ENCODE measurements at regions not wholly inside any gene's neighbourhood (a gene's known extent, or its start where the extent isn't known, plus 50 kb on each side); places are given as distances from the start of the nearest gene placed in this dataset.

- CTCF ChIA-PET: no interaction called here
- POLR2A ChIA-PET: no interaction called here
- no peak for DNase-seq (ENCODE audit: extremely low spot score)
- no peak for TF ChIP-seq ELF4 (IDR thresholded peaks at IDR 0.05)
- TF ChIP-seq FOXM1 (IDR thresholded peaks at IDR 0.05; ENCODE audit: borderline replicate concordance): no peak
- no peak for TF ChIP-seq FOXK2 (IDR thresholded peaks at IDR 0.05)
- TF ChIP-seq CTBP1 (IDR thresholded peaks at IDR 0.05; ENCODE audit: borderline replicate concordance): no peak
Observed at GRCh38 chr13:20320885-20321284, 88.8 kb upstream of the GJB6 start.

DNA sequence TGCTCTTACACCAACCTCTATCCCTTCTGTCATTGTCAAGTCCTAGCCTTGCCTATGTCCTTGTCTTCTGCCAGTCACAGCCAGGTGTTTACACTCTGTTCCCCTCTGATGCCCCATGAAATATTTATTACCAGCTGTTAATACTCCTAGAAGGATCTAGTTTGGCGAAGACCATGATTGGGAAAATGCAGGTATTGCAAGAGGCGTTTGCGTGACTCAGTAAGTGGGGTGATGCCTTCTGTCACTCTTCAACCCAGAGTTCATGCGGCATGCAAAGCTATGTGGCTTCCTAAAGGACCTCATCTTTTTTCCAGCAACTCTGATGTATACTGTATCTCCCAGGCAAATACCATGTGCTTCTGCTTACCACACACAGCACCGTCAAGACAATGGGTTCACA, 81.8 kb upstream of the GJB6 start:
- ChIA-PET POLR2A (no interaction called here), CTCF (interaction anchor here (0.6 kb wide), 1 partner anchor 603 kb away, joined by 3 read pairs; no protein-coding TSS in a partner anchor)
- no peak for TF ChIP-seq HDGF (IDR thresholded peaks at IDR 0.05; ENCODE audit: borderline replicate concordance)
- TF ChIP-seq FOXK2 (IDR thresholded peaks at IDR 0.05): no peak
- no peak for TF ChIP-seq SUZ12 (IDR thresholded peaks at IDR 0.05)
- no peak for TF ChIP-seq FOXM1 (IDR thresholded peaks at IDR 0.05; ENCODE audit: borderline replicate concordance)
- no peak for TF ChIP-seq L3MBTL2 (conservative IDR thresholded peaks at IDR 0.05)
- no peak for TF ChIP-seq LEF1 (IDR thresholded peaks at IDR 0.05; ENCODE audit: borderline replicate concordance)
- no peak for TF ChIP-seq ARNT (IDR thresholded peaks at IDR 0.05)
- TF ChIP-seq FOXA1 (IDR thresholded peaks at IDR 0.05): no peak
- TF ChIP-seq, protein P1, sequence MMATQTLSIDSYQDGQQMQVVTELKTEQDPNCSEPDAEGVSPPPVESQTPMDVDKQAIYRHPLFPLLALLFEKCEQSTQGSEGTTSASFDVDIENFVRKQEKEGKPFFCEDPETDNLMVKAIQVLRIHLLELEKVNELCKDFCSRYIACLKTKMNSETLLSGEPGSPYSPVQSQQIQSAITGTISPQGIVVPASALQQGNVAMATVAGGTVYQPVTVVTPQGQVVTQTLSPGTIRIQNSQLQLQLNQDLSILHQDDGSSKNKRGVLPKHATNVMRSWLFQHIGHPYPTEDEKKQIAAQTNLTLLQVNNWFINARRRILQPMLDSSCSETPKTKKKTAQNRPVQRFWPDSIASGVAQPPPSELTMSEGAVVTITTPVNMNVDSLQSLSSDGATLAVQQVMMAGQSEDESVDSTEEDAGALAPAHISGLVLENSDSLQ (IDR thresholded peaks at IDR 0.05): no peak
- no peak for TF ChIP-seq SP1 (IDR thresholded peaks at IDR 0.05)
- no peak for TF ChIP-seq TARDBP (IDR thresholded peaks at IDR 0.05)
- no peak for TF ChIP-seq NFRKB (IDR thresholded peaks at IDR 0.05)
- no peak for TF ChIP-seq CTBP1 (IDR thresholded peaks at IDR 0.05; ENCODE audit: borderline replicate concordance)
- no peak for TF ChIP-seq BHLHE40 (IDR thresholded peaks at IDR 0.05; ENCODE audit: borderline replicate concordance)
- TF ChIP-seq ELF4 (IDR thresholded peaks at IDR 0.05): no peak
- no peak for TF ChIP-seq ZNF384 (IDR thresholded peaks at IDR 0.05)
- no peak for DNase-seq (ENCODE audit: extremely low spot score)

DNA sequence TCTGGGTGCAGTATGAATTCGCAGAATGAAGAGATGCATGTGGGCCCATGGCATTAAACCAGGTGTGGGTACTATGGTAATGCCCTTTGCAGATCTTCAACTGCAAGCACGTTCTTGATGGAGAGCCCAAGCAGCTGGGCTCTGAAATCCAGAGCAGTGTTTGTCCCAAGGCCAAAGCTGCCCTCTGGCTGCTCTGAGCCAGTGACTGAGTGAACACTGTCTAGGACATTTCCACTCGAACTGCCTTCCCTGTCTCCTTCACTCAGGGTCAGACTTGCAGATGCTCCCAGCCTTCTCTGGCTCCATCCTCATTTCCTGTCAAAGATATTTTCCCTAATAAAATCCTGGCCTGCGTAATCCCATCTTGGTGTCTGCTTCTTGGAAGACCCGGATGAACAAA, 80.2 kb upstream of the GJB6 start:
- ChIA-PET CTCF (no interaction called here), POLR2A (no interaction called here)
- TF ChIP-seq BHLHE40 (IDR thresholded peaks at IDR 0.05; ENCODE audit: borderline replicate concordance): no peak
- no peak for DNase-seq (ENCODE audit: extremely low spot score)

DNA sequence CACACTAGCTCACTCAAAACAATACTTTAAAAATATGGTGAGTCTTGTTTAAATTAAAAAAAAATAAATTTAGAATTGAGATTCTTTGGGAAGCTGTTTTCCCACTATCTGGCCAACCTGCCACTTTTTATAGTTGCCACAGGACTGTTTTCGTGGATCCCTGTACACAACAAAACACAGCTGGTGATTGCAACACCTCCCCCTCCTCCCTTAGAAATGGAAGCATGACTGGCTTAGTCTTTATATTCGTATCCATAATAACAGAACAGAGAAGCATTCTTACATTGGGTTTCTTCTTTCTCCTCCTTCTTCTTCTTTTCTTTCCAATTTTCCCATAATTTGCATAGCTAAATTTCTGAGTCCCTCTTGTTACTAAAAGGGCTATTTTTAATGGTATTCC, 79.5 kb upstream of the GJB6 start:
- ChIA-PET CTCF (no interaction called here), POLR2A (no interaction called here)
- no peak for DNase-seq (ENCODE audit: extremely low spot score)
- TF ChIP-seq, protein P1 (IDR thresholded peaks at IDR 0.05): no peak
- no peak for TF ChIP-seq HDGF (IDR thresholded peaks at IDR 0.05; ENCODE audit: borderline replicate concordance)
- TF ChIP-seq FOXM1 (IDR thresholded peaks at IDR 0.05; ENCODE audit: borderline replicate concordance): no peak
- no peak for TF ChIP-seq FOXA1 (IDR thresholded peaks at IDR 0.05)
- no peak for TF ChIP-seq ARNT (IDR thresholded peaks at IDR 0.05)

- ChIA-PET CTCF (no interaction called here), POLR2A (no interaction called here)
- TF ChIP-seq ELF4 (IDR thresholded peaks at IDR 0.05) (no peak), NFRKB (IDR thresholded peaks at IDR 0.05) (no peak), ZNF384 (IDR thresholded peaks at IDR 0.05) (no peak), L3MBTL2 (conservative IDR thresholded peaks at IDR 0.05) (no peak), SUZ12 (IDR thresholded peaks at IDR 0.05) (no peak), ARNT (IDR thresholded peaks at IDR 0.05) (no peak), TARDBP (IDR thresholded peaks at IDR 0.05) (no peak), HDGF (IDR thresholded peaks at IDR 0.05; ENCODE audit: borderline replicate concordance) (no peak), BHLHE40 (IDR thresholded peaks at IDR 0.05; ENCODE audit: borderline replicate concordance) (no peak), FOXM1 (IDR thresholded peaks at IDR 0.05; ENCODE audit: borderline replicate concordance) (no peak), LEF1 (IDR thresholded peaks at IDR 0.05; ENCODE audit: borderline replicate concordance) (no peak), SP1 (IDR thresholded peaks at IDR 0.05) (no peak), FOXA1 (IDR thresholded peaks at IDR 0.05) (no peak)
- TF ChIP-seq, protein P1 (IDR thresholded peaks at IDR 0.05): no peak
- no peak for DNase-seq (ENCODE audit: extremely low spot score)
Observed at GRCh38 chr13:20311022-20311421, 78.9 kb upstream of the GJB6 start.

GRCh38 chr13:20306039-20306438, 73.9 kb upstream of the GJB6 start:
- DNase-seq (ENCODE audit: extremely low spot score): no peak
- CTCF ChIA-PET: interaction anchor here (0.6 kb wide), 1 partner anchor 417 kb away, joined by 4 read pairs; no protein-coding TSS in a partner anchor
- POLR2A ChIA-PET: no interaction called here
- no peak for TF ChIP-seq SUZ12 (IDR thresholded peaks at IDR 0.05)
- no peak for TF ChIP-seq TARDBP (IDR thresholded peaks at IDR 0.05)
- TF ChIP-seq FOXA1 (IDR thresholded peaks at IDR 0.05): no peak
- TF ChIP-seq ELF4 (IDR thresholded peaks at IDR 0.05): no peak
- TF ChIP-seq FOXM1 (IDR thresholded peaks at IDR 0.05; ENCODE audit: borderline replicate concordance): no peak
- no peak for TF ChIP-seq BHLHE40 (IDR thresholded peaks at IDR 0.05; ENCODE audit: borderline replicate concordance)
- TF ChIP-seq, protein P1 (IDR thresholded peaks at IDR 0.05): no peak
- TF ChIP-seq L3MBTL2 (conservative IDR thresholded peaks at IDR 0.05): no peak
- no peak for TF ChIP-seq ARNT (IDR thresholded peaks at IDR 0.05)
- no peak for TF ChIP-seq SP1 (IDR thresholded peaks at IDR 0.05)
- TF ChIP-seq LEF1 (IDR thresholded peaks at IDR 0.05; ENCODE audit: borderline replicate concordance): no peak
- no peak for TF ChIP-seq HDGF (IDR thresholded peaks at IDR 0.05; ENCODE audit: borderline replicate concordance)
- TF ChIP-seq CTBP1 (IDR thresholded peaks at IDR 0.05; ENCODE audit: borderline replicate concordance): no peak
- no peak for TF ChIP-seq ZNF384 (IDR thresholded peaks at IDR 0.05)
- no peak for TF ChIP-seq NFRKB (IDR thresholded peaks at IDR 0.05)
